ENCODE measurements at regions not wholly inside any gene's neighbourhood (a gene's known extent, or its start where the extent isn't known, plus 50 kb on each side); places are given as distances from the start of the nearest gene placed in this dataset.

GRCh38 chr14:83733670-83734069, 1796.3 kb upstream of the FLRT2 start:
- Histone ChIP-seq H3K27me3 (ENCODE audit: control insufficient read depth, insufficient read depth, low read length) (no peaks in the 10 kb centered on the region), H3K4me3 (ENCODE audit: low read length) (no peak overlapping the region), H3K4me1 (ENCODE audit: control insufficient read depth, insufficient read depth, low read length) (no peaks in the 10 kb centered on the region), H3K9me3 (ENCODE audit: control insufficient read depth, insufficient read depth, low read length) (peaks cover 9% of the 10 kb centered on the region), H3K27ac (ENCODE audit: low read length) (no peak overlapping the region), H3K36me3 (ENCODE audit: control insufficient read depth, insufficient read depth, low read length) (no peaks in the 10 kb centered on the region)
- ATAC-seq (no peak), DNase-seq (no peak)
- no peak overlapping the region for H3K27ac Mint-ChIP-seq
- TF ChIP-seq CTCF (IDR thresholded peaks at IDR 0.05): no peak
- no peaks in the 10 kb centered on the region for H3K4me1 Mint-ChIP-seq
- H3K4me3 Mint-ChIP-seq: no peak overlapping the region
- no peaks in the 10 kb centered on the region for H3K27me3 Mint-ChIP-seq (ENCODE audit: low read depth in 2 of 2)
- H3K9me3 Mint-ChIP-seq: peaks cover 23 to 28% of the 10 kb centered on the region in 2 donors
- 50% methylated on average over 1 of the region's 1 CpG for WGBS (ENCODE audit: insufficient coverage)
- intact Hi-C loops (cut with micrococcal nuclease): no loop called here
- H3K36me3 Mint-ChIP-seq: peaks cover 10% of the 10 kb centered on the region

GRCh38 chr14:83734431-83734830, 1795.5 kb upstream of the FLRT2 start:
- Mint-ChIP-seq H3K4me1 (no peaks in the 10 kb centered on the region), H3K9me3 (peaks cover 21 to 28% of the 10 kb centered on the region in 2 donors), H3K4me3 (no peak overlapping the region), H3K27me3 (ENCODE audit: low read depth in 2 of 2) (no peaks in the 10 kb centered on the region), H3K36me3 (peaks cover 10% of the 10 kb centered on the region), H3K27ac (no peak overlapping the region)
- 72% methylated on average over 6 of the region's 7 CpGs for WGBS (ENCODE audit: insufficient coverage)
- ATAC-seq (no peak), DNase-seq (no peak)
- Histone ChIP-seq H3K27me3 (ENCODE audit: control insufficient read depth, insufficient read depth, low read length) (no peaks in the 10 kb centered on the region), H3K27ac (ENCODE audit: low read length) (no peak overlapping the region), H3K9me3 (ENCODE audit: control insufficient read depth, insufficient read depth, low read length) (peaks cover 5% of the 10 kb centered on the region), H3K4me1 (ENCODE audit: control insufficient read depth, insufficient read depth, low read length) (no peaks in the 10 kb centered on the region), H3K36me3 (ENCODE audit: control insufficient read depth, insufficient read depth, low read length) (no peaks in the 10 kb centered on the region), H3K4me3 (ENCODE audit: low read length) (no peak overlapping the region)
- no peak for TF ChIP-seq CTCF (IDR thresholded peaks at IDR 0.05)
- intact Hi-C loops (cut with micrococcal nuclease): no loop called here

GRCh38 chr14:83741269-83741668, 1788.7 kb upstream of the FLRT2 start:
- Histone ChIP-seq H3K9me3 (ENCODE audit: control insufficient read depth, insufficient read depth, low read length) (no peaks in the 10 kb centered on the region), H3K4me1 (ENCODE audit: control insufficient read depth, insufficient read depth, low read length) (no peaks in the 10 kb centered on the region), H3K27me3 (ENCODE audit: control insufficient read depth, insufficient read depth, low read length) (no peaks in the 10 kb centered on the region), H3K36me3 (ENCODE audit: control insufficient read depth, insufficient read depth, low read length) (no peaks in the 10 kb centered on the region), H3K4me3 (ENCODE audit: low read length) (no peak overlapping the region), H3K27ac (ENCODE audit: low read length) (no peak overlapping the region)
- TF ChIP-seq CTCF (IDR thresholded peaks at IDR 0.05): no peak
- H3K9me3 Mint-ChIP-seq: peaks cover 7 to 18% of the 10 kb centered on the region in 2 donors
- H3K4me3 Mint-ChIP-seq: no peak overlapping the region
- H3K4me1 Mint-ChIP-seq: no peaks in the 10 kb centered on the region
- 84% methylated on average over 3 of the region's 3 CpGs for WGBS (ENCODE audit: insufficient coverage)
- no peak for ATAC-seq
- no peaks in the 10 kb centered on the region for H3K27me3 Mint-ChIP-seq (ENCODE audit: low read depth in 2 of 2)
- no peak for DNase-seq
- no peaks in the 10 kb centered on the region for H3K36me3 Mint-ChIP-seq
- H3K27ac Mint-ChIP-seq: no peak overlapping the region
- intact Hi-C loops (cut with micrococcal nuclease): no loop called here

GRCh38 chr14:83744224-83744623, 1785.7 kb upstream of the FLRT2 start:
- no peak for TF ChIP-seq CTCF (IDR thresholded peaks at IDR 0.05)
- no peak overlapping the region for H3K4me3 ChIP-seq (ENCODE audit: low read length)
- Mint-ChIP-seq H3K9me3 (peaks cover 9 to 15% of the 10 kb centered on the region in 2 donors), H3K36me3 (no peaks in the 10 kb centered on the region), H3K4me3 (no peak overlapping the region), H3K27ac (no peak overlapping the region), H3K27me3 (ENCODE audit: low read depth in 2 of 2) (no peaks in the 10 kb centered on the region), H3K4me1 (no peaks in the 10 kb centered on the region)
- DNase-seq (no peak), ATAC-seq (no peak)
- H3K36me3 ChIP-seq (ENCODE audit: control insufficient read depth, insufficient read depth, low read length): no peaks in the 10 kb centered on the region
- 89% methylated on average over 1 of the region's 1 CpG for WGBS (ENCODE audit: insufficient coverage)
- H3K27me3 ChIP-seq (ENCODE audit: control insufficient read depth, insufficient read depth, low read length): no peaks in the 10 kb centered on the region
- H3K9me3 ChIP-seq (ENCODE audit: control insufficient read depth, insufficient read depth, low read length): peaks cover 2% of the 10 kb centered on the region
- no peaks in the 10 kb centered on the region for H3K4me1 ChIP-seq (ENCODE audit: control insufficient read depth, insufficient read depth, low read length)
- intact Hi-C loops (cut with micrococcal nuclease): no loop called here
- no peak overlapping the region for H3K27ac ChIP-seq (ENCODE audit: low read length)

All from natural killer cell (primary cell).